GM18858 (cell line): ENCODE measurements at regions not wholly inside any gene's neighbourhood (a gene's known extent, or its start where the extent isn't known, plus 50 kb on each side); places are given as distances from the start of the nearest gene placed in this dataset.

Experiments used
- ATAC-seq: cut with Tn5 transposase; IDR thresholded peaks from one replicate; pipeline ENCODE4 v1.9.1; 2021; ENCODE audit not compliant: unreplicated experiment

- ATAC-seq = no peak
These were observed 828.2 kb downstream of the ADGRL2 start for GRCh38 chr1:82628887-82629286.

GRCh38 chr1:82625537-82625936 is 824.8 kb downstream of the ADGRL2 start:
- no peak for ATAC-seq

DNA sequence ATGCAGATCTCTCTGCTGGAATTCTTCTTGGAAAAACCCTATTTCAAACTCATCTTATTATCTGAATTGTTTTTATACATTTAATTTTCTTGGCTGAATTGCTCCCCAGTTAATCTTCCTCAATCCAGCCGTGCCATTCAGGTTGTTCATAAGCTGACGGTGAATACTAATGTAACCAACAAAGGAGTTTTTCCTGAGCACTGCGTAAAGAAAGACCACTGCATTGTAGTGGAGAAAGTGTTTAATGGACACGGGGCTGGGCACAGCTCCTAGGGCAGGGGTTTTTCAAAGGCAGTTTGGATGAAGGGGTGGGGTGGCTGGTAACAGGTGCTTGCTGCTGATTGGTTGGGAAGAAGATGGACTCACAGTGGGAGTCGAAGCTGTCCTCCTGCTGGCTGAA is 820.3 kb downstream of the ADGRL2 start:
- no peak for ATAC-seq

- no peak for ATAC-seq
These were observed 813.4 kb downstream of the ADGRL2 start for GRCh38 chr1:82614090-82614489.

DNA sequence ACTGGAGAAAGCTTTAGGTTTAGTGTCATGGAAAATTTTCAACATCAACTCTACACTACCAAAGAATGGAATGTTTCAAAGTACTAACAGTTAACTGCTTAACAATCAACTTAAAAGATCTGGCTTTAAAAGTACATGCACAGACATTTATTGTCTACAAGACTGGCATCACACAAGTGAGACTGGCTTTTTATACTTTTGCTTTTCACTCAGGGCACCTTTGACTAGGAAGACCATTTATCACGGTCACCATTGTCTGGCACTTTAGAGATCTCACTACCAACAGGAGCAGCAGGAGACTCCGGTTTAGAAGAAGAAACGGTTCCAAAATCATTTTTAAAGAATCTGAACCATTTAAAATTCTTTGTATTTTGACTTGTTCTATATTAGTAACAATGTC is 812.3 kb downstream of the ADGRL2 start:
- no peak for ATAC-seq

- ATAC-seq = no peak
These were observed 805.8 kb downstream of the ADGRL2 start for GRCh38 chr1:82606546-82606945.

DNA sequence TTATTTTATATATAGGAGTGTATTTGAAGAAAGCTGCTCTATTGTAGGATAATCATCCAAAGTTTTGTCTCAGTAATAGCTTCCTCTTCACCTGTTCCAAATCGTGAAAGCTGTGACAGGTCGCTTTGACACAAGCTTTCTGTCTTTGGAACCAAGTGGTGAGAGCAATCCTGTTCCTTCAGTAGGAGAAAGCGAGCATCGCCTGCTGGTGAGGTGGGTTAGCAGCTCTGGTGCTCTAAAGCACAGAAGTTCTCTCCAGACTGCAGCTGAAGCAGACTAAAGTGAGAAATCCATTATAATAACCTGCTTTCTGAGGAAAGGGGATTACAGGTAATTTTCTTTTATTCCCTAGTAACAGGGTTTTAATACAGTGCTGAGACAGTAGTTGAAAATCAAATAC is 803.8 kb downstream of the ADGRL2 start:
- no peak for ATAC-seq

- ATAC-seq = no peak
These were observed 799.6 kb downstream of the ADGRL2 start for GRCh38 chr1:82600314-82600713.

GRCh38 chr1:82598812-82599211 is 798.1 kb downstream of the ADGRL2 start:
- ATAC-seq = no peak

- ATAC-seq = no peak
These were observed 797.6 kb downstream of the ADGRL2 start for GRCh38 chr1:82598337-82598736.

DNA sequence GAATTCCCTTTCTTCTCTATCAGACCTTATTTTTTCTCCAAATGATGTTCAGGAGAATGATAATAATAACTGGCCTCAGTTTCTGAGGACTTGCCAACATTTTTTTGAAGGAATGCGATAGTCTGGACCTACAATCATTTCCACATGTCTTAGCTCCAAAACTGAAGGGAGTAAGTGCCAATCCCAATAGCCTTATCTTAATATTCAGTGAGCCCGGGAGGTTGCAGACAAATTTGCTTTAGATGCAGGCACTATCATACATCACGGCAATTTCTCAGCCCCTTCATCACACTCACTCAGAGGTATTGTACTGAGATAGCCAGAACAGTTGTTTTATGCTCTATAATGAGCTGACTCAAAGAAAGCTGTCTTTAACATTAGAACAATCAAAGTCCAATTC is 796.9 kb downstream of the ADGRL2 start:
- ATAC-seq = no peak

- no peak for ATAC-seq
These were observed 796.4 kb downstream of the ADGRL2 start for GRCh38 chr1:82597141-82597540.

GRCh38 chr1:82593561-82593960 is 792.8 kb downstream of the ADGRL2 start:
- ATAC-seq = no peak

- ATAC-seq = no peak
These were observed 788.9 kb downstream of the ADGRL2 start for GRCh38 chr1:82589588-82589987.

GRCh38 chr1:82587371-82587770 is 786.6 kb downstream of the ADGRL2 start:
- no peak for ATAC-seq

DNA sequence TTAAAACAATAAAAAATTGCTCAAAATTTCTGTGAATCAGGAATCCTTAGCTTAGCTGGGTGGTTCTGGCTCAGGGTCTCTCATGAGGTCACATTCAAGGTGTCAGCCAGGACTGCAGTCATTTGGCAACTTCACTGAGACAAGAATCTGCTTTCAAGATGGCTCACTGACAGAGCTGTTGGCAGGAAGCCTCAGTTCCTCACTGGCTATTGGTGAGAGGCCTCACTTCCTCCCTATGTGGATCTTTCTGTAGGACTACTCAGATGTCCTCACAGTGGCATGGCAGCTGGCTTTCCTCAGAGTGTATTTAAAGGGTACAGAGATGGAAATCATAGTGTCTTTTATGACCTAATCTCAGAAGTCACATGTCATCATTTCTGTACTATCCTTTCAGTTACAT is 785.7 kb downstream of the ADGRL2 start:
- peak; percentile 53 for ATAC-seq

DNA sequence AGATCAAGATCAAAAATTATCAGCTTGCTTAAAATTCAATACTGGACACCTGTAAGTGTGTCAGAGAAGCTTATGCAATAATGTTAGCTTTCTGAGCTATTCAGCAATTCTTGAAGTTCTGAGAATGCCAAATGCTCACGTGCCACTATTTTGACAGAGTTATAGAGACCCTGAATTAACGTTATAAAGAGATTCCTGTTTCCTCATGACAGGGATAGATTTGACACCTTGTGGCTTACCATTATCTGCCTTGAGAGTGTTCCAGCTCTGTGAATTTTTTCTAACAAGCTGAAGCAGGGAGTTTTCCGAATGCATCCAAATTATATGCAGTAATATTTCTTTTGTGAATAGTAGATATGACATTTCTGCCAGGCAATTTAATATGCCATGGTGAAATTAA is 781.6 kb downstream of the ADGRL2 start:
- ATAC-seq = no peak

DNA sequence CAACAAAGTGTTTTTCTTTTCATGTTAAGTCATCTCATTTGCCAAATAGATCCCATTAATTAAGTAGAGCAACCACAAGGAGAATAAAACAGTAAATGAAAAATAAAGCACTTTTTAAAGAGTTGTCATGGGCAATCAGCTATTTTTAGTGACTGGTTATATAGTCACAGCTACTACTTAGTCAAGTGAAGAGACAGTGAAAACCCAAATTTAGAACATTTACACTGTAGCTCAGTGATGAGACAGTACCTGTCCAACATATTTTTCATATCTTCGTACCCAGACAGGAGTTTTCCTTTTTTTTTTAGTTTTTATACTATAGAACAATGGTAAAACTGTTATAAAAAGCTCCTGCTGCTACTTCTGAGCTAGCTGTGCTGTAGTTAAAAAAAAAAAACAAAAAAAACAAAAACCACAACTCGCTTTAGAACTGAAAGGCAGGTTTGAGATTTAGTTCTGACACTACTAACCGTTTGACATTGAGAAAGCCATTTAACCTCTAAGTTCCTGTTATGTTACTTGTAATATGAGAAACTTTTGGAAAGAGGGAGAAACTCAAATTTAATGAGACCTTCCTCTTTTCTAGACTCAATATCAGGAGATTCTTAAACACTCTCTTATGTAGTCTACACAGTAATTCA is 777.5 kb downstream of the ADGRL2 start:
- no peak for ATAC-seq

- no peak for ATAC-seq
These were observed 766.6 kb downstream of the ADGRL2 start for GRCh38 chr1:82567348-82567747.

DNA sequence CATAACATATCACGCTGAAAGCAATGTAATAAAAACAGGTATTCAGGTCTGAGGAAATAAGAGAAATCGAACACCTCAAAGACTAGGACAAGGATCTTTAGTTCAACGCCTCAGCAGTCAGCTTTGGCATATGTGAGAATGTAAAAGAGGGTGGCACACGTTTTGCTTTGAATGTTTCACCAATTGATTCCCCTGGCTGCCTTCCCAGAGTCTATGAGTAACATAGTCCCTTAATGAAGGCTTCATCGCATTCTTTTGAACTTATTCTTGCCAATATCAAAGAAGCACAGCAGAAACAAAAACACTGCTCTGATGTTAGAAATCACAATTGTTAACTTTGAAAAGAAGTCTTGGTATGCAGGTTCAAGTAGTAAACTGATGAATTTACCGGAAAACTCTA is 764.8 kb downstream of the ADGRL2 start:
- no peak for ATAC-seq

GRCh38 chr1:82565146-82565545 is 764.4 kb downstream of the ADGRL2 start:
- no peak for ATAC-seq

DNA sequence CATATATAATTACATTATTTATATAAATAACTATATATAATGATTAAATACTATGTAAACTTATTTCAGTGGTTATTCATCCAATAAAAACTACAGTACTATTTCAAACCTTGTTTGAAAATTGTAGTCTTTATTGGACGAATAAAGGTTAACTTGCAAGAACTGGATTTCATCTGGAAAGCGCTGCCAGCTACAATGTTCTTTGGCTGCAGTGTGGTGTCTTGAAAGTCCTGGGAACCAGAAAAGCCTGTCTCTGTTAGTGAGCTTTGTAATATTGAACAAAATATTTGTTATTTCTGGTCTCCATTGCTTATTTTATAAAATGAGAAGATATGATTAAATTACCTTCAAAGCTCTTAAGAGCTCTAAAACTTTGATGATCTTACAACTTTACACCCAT is 763.6 kb downstream of the ADGRL2 start:
- no peak for ATAC-seq

GRCh38 chr1:82562448-82562847 is 761.7 kb downstream of the ADGRL2 start:
- ATAC-seq = no peak

- ATAC-seq = no peak
These were observed 759.8 kb downstream of the ADGRL2 start for GRCh38 chr1:82560566-82560965.
